KMS-11 (cell line): ENCODE measurements at regions not wholly inside any gene's neighbourhood (a gene's known extent, or its start where the extent isn't known, plus 50 kb on each side); places are given as distances from the start of the nearest gene placed in this dataset.

Experiments used
- H2AFZ ChIP-seq: fragments of 200-600 bp; sonication (generic); 2 replicates; pipeline ENCODE4 v1.6.1; 2016; ENCODE audit warnings: antibody characterized with exemption, mixed run types, low read depth
- H3K27ac ChIP-seq: fragments of 200-600 bp; sonication (generic); 2 replicates; pipeline ENCODE4 v1.6.1; 2016; ENCODE audit warnings: mild to moderate bottlenecking, mixed run types
- H3K27me3 ChIP-seq: fragments of 200-600 bp; sonication (generic); 2 replicates; pipeline ENCODE4 v1.6.1; 2017; ENCODE audit warnings: mild to moderate bottlenecking, low read depth, mixed run types, moderate library complexity; ENCODE audit not compliant: insufficient read depth
- H3K36me3 ChIP-seq: fragments of 200-600 bp; sonication (generic); 2 replicates; pipeline ENCODE4 v1.6.1; 2017; ENCODE audit warnings: mild to moderate bottlenecking, mixed run types; ENCODE audit not compliant: insufficient read depth
- H3K4me1 ChIP-seq: fragments of 200-600 bp; sonication (generic); 2 replicates; pipeline ENCODE4 v1.6.1; 2016; ENCODE audit warnings: mild to moderate bottlenecking, low read depth, mixed run types; ENCODE audit not compliant: poor library complexity, severe bottlenecking
- H3K4me2 ChIP-seq: fragments of 200-600 bp; sonication (generic); 2 replicates; pipeline ENCODE4 v1.7.0; 2016; ENCODE audit warnings: mild to moderate bottlenecking, mixed run types
- H3K4me3 ChIP-seq: fragments of 200-600 bp; sonication (generic); IDR thresholded peaks from 2 replicates; pipeline ENCODE4 v1.6.1; 2017; ENCODE audit warnings: low read depth, low read length, mixed read lengths; ENCODE audit not compliant: insufficient read depth
- H3K79me2 ChIP-seq: fragments of 200-600 bp; sonication (generic); 2 replicates; pipeline ENCODE4 v1.6.1; 2016; ENCODE audit warnings: low read depth, mixed run types; ENCODE audit not compliant: insufficient read depth
- H3K9ac ChIP-seq: fragments of 200-600 bp; sonication (generic); 2 replicates; pipeline ENCODE4 v1.6.1; 2016; ENCODE audit warnings: mild to moderate bottlenecking, mixed run types
- H4K20me1 ChIP-seq: fragments of 200-600 bp; sonication (generic); 2 replicates; pipeline ENCODE4 v1.6.1; 2016; ENCODE audit warnings: mild to moderate bottlenecking, mixed run types; ENCODE audit not compliant: insufficient read depth
- CTCF ChIP-seq: fragments of 200-600 bp; sonication (generic); conservative IDR thresholded peaks from 2 replicates; pipeline ENCODE4 v1.6.1; 2017; ENCODE audit warnings: low read depth, mild to moderate bottlenecking, antibody characterized with exemption, low read length, moderate library complexity, mixed read lengths

- Histone ChIP-seq H3K27ac (no peak overlapping the region), H3K9ac (no peak overlapping the region), H3K36me3 (no peaks in the 10 kb centered on the region; the same call in 1 of the 2 replicates), H3K4me3 (no peak overlapping the region), H3K79me2 (no peaks in the 10 kb centered on the region), H3K27me3 (no peaks in the 10 kb centered on the region), H3K4me2 (no peak overlapping the region), H3K4me1 (no peaks in the 10 kb centered on the region), H4K20me1 (no peaks in the 10 kb centered on the region), H2AFZ (no peak overlapping the region)
- no peak for TF ChIP-seq CTCF
Measured at GRCh38 chr12:72777806-72778205, 505.6 kb downstream of the TRHDE start.

GRCh38 chr12:72790273-72790672, 518.1 kb downstream of the TRHDE start:
- Histone ChIP-seq H4K20me1 (no peaks in the 10 kb centered on the region), H3K27ac (no peak overlapping the region), H3K4me1 (no peaks in the 10 kb centered on the region), H3K9ac (no peak overlapping the region), H3K79me2 (no peaks in the 10 kb centered on the region), H3K4me3 (no peak overlapping the region), H3K36me3 (no peaks in the 10 kb centered on the region; the same call in 1 of the 2 replicates), H3K27me3 (no peaks in the 10 kb centered on the region), H3K4me2 (no peak overlapping the region), H2AFZ (no peak overlapping the region)
- no peak for TF ChIP-seq CTCF

- TF ChIP-seq CTCF, result no peak
Measured at GRCh38 chr12:72792889-72793288, 520.7 kb downstream of the TRHDE start.

GRCh38 chr12:72793796-72794195, 521.6 kb downstream of the TRHDE start:
- H3K4me1 ChIP-seq, result no peaks in the 10 kb centered on the region
- no peaks in the 10 kb centered on the region for H3K79me2 ChIP-seq
- H3K27ac ChIP-seq, result no peak overlapping the region
- no peak overlapping the region for H3K4me2 ChIP-seq
- H3K36me3 ChIP-seq, result no peaks in the 10 kb centered on the region
- no peaks in the 10 kb centered on the region for H3K27me3 ChIP-seq
- H3K9ac ChIP-seq, result no peak overlapping the region
- TF ChIP-seq CTCF, result no peak
- H2AFZ ChIP-seq, result no peak overlapping the region
- no peak overlapping the region for H3K4me3 ChIP-seq
- H4K20me1 ChIP-seq, result no peaks in the 10 kb centered on the region

More at GRCh38 chr12:72792889-72793288, 520.7 kb downstream of the TRHDE start:
- H3K9ac ChIP-seq, result no peak overlapping the region
- no peak overlapping the region for H3K4me3 ChIP-seq
- H2AFZ ChIP-seq, result no peak overlapping the region
- no peak overlapping the region for H3K4me2 ChIP-seq
- H3K4me1 ChIP-seq, result no peaks in the 10 kb centered on the region
- H3K27me3 ChIP-seq, result no peaks in the 10 kb centered on the region
- no peaks in the 10 kb centered on the region for H3K79me2 ChIP-seq
- no peaks in the 10 kb centered on the region; the same call in 1 of the 2 replicates for H3K36me3 ChIP-seq
- no peak overlapping the region for H3K27ac ChIP-seq
- no peaks in the 10 kb centered on the region for H4K20me1 ChIP-seq

- Histone ChIP-seq H3K4me1 (no peaks in the 10 kb centered on the region), H3K27me3 (no peaks in the 10 kb centered on the region), H2AFZ (no peak overlapping the region), H3K79me2 (no peaks in the 10 kb centered on the region), H3K36me3 (no peaks in the 10 kb centered on the region), H3K27ac (no peak overlapping the region), H3K9ac (no peak overlapping the region), H4K20me1 (no peaks in the 10 kb centered on the region), H3K4me2 (no peak overlapping the region), H3K4me3 (no peak overlapping the region)
- no peak for TF ChIP-seq CTCF
Measured at GRCh38 chr12:72815421-72815820, 543.3 kb downstream of the TRHDE start.
